PC-3 (cell line): ENCODE measurements at regions not wholly inside any gene's neighbourhood (a gene's known extent, or its start where the extent isn't known, plus 50 kb on each side); places are given as distances from the start of the nearest gene placed in this dataset.

Experiments
- CTCF ChIP-seq: fragments of 300-600 bp; sonication (generic); conservative IDR thresholded peaks from 2 replicates; pipeline ENCODE4 v1.5.1; 2017; ENCODE audit warnings: antibody characterized with exemption, low read depth, mild to moderate bottlenecking, low read length
- EZH2 ChIP-seq: fragments of 300-600 bp; sonication (generic); IDR thresholded peaks from one replicate; pipeline ENCODE4 v1.6.1; 2017; ENCODE audit warnings: antibody characterized with exemption, mild to moderate bottlenecking, low read length; ENCODE audit not compliant: unreplicated experiment
- EZH2phosphoT487 ChIP-seq: fragments of 300-600 bp; sonication (generic); IDR thresholded peaks from 2 replicates; pipeline ENCODE4 v1.6.1; 2018; ENCODE audit warnings: mild to moderate bottlenecking, antibody characterized with exemption, low read length, borderline replicate concordance

- TF ChIP-seq CTCF, result no peak
- TF ChIP-seq EZH2, result no peak
- TF ChIP-seq EZH2phosphoT487, result no peak
Observed at GRCh38 chr13:34637636-34638035, 304.4 kb upstream of the NBEA start.
